ENCODE measurements at regions not wholly inside any gene's neighbourhood (a gene's known extent, or its start where the extent isn't known, plus 50 kb on each side); places are given as distances from the start of the nearest gene placed in this dataset.
"Not testable (repeated sequence)": the region's sequence is repeated elsewhere in the genome, so short reads cannot be mapped to it uniquely, and the experiment has no call there.

DNA sequence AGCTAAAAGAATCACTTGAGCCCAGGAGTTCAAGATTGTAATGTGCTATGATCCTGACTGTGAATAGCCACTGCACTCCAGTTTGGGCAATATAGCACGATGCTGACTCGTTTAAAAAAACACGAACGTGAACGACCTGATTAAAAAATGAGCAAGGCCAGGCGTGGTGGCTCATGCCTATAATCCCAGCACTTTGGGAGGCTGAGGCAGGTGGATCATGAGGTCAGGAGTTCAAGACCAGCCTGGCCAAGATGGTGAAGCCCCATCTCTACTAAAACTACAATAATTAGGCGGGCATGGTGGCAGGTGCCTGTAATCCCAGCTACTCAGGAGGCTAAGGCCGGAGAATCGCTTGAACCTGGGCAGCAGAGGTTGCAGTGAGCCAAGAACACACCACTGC is 58.6 kb upstream of the NCOA3 start:
- not testable (repeated sequence) for TF ChIP-seq CTCF, POLR2A, EP300 (IDR thresholded peaks at IDR 0.05)

Measured in stomach (tissue), 4 donors.